AG08395 (cell line): ENCODE measurements at regions not wholly inside any gene's neighbourhood (a gene's known extent, or its start where the extent isn't known, plus 50 kb on each side); places are given as distances from the start of the nearest gene placed in this dataset.

ENCODE experiments used
- DNase-seq: peaks from one replicate; pipeline ENCODE4 v3.0.0; 2012; ENCODE audit warnings: mixed read lengths, low spot score

DNA sequence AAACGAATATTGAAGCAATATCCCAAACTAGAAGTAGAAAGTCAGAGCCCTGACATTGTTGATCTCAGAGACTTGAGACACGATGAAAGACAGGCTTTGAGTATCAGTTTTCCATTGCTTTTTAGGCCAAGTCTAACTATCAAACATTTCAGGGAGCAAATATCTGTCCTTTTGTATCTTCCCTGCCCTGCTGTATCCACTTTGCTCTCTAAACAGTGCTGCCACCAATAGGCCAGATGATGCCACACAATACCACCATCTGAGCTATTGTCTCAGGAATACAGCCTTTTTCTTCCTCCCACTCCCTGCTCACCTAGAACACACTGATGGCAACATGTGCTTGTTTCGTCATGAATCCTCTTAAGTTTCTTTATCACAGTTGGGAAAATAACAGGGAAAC is 62.6 kb upstream of the SPAG17 start:
- peak; percentile 36 for DNase-seq

GRCh38 chr1:118246646-118247045 is 61.6 kb upstream of the SPAG17 start:
- DNase-seq, result no peak

- DNase-seq, result peak; percentile 29
Observed at GRCh38 chr1:118244194-118244593, 59.2 kb upstream of the SPAG17 start.

DNA sequence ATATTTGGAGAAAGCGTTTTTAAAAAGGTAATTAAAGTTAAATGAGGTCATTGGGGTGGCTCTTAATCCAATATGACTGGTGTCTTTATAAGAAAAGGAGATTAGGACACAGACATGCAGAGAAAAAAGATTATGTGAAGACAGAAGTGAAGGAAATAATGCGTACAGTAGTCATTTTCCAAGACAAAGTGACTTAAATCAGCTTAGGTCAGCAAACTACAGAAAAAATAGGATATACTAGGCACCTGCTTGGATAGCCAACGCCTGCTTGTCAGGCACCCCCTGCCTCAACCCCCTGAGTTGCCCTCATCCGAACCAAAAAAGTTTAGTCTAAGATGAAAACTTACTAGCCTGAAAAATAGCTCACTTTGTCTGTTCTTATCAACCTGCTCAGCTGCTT is 58.2 kb upstream of the SPAG17 start:
- no peak for DNase-seq
